HFF-Myc (cell line): ENCODE measurements at regions not wholly inside any gene's neighbourhood (a gene's known extent, or its start where the extent isn't known, plus 50 kb on each side); places are given as distances from the start of the nearest gene placed in this dataset.

Experiments
- DNase-seq: peaks from one replicate; pipeline ENCODE4 v3.0.0-alpha.2; 2011; ENCODE audit warnings: low read depth; ENCODE audit errors: extremely low read depth
- H3K4me3 ChIP-seq: replicated peaks from 2 replicates; pipeline ENCODE4 v1.5.1; 2011; ENCODE audit warnings: low read depth, mild to moderate bottlenecking, control low read depth, low read length
- TF ChIP-seq, protein P1 (sequence below): IDR thresholded peaks from 2 replicates; pipeline ENCODE4 v1.5.1; 2012; ENCODE audit warnings: mild to moderate bottlenecking, low read depth, low read length, control low read depth; ENCODE audit errors: missing control alignments

DNA sequence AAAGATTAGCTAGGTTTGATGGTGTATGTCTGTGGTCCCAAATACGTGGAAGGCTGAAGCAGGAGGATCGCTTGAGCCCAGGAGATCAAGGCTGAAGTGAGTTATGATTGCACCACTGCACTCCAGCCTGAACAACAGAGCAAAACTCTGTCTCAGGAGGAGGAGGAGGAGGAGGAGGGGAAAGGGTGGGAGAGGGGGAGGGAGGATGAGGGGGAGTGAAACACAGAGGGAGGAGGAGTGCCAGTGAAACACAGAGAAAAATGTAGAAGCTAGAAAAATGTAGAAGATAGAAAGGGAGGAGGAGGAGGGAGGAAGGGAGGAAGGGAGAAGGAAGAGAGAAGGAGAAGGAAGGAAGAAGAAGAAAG is 387.5 kb downstream of the MTX2 start:
- DNase-seq = no peak
- TF ChIP-seq, protein P1, sequence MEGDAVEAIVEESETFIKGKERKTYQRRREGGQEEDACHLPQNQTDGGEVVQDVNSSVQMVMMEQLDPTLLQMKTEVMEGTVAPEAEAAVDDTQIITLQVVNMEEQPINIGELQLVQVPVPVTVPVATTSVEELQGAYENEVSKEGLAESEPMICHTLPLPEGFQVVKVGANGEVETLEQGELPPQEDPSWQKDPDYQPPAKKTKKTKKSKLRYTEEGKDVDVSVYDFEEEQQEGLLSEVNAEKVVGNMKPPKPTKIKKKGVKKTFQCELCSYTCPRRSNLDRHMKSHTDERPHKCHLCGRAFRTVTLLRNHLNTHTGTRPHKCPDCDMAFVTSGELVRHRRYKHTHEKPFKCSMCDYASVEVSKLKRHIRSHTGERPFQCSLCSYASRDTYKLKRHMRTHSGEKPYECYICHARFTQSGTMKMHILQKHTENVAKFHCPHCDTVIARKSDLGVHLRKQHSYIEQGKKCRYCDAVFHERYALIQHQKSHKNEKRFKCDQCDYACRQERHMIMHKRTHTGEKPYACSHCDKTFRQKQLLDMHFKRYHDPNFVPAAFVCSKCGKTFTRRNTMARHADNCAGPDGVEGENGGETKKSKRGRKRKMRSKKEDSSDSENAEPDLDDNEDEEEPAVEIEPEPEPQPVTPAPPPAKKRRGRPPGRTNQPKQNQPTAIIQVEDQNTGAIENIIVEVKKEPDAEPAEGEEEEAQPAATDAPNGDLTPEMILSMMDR = no peak
- H3K4me3 ChIP-seq = no peak overlapping the region

DNA sequence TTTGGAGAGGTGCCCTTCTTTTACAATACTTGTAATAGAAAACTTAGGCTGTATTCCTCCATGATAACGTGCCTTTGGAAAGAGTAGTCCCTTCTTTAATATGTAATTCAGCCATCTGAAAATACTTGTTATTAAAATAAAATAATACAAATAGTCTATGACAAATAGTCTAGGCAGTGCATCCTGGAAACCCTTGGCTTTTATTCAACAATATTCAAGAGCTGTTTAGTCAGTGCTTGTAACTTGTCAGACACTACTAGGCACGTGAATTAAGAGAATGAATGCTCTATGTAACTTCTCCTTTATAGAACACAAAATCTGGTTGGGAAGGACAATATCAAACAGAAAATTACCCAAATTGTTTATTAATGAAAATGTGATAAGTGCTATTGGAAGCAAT is 388.2 kb downstream of the MTX2 start:
- TF ChIP-seq, protein P1 = no peak
- no peak overlapping the region for H3K4me3 ChIP-seq
- DNase-seq = no peak

DNA sequence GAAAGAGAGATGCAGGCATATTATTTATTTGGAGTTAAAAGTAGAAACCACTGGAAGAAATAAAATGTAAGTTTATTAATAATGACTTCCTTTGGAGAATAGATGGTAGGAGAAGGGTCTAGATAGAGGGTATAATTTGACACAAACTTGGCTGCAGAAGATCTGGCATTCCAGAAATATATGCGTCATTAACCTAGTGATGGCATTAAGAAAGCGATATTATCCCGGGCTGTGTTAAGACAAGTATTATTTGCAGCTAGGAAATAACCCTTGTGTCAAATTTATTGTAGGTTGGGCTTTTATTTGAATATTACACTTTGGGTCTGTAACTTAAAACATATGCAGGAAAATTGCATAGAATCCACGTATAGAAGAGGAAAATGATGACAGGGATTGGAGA is 389.5 kb downstream of the MTX2 start:
- TF ChIP-seq, protein P1 = no peak
- H3K4me3 ChIP-seq = no peak overlapping the region
- DNase-seq = no peak

DNA sequence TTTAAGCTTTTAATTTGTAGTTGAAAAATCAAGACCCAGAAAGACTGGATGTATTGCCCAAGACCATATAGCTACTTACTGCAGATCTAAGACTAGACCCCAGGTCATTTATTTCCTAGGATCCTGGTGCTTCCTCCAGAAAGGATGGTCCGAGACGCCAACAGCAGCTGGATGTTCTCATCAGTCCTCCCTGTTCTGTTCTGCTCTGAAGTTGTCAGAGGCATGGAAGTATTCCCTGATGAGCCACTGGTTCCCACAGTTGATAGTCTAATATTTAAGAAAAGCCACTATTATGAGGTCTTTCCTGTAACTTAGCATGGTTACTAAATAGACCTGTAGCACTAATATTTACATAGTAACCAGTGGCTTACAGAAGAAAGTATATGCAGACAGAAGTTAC is 393.5 kb downstream of the MTX2 start:
- no peak overlapping the region for H3K4me3 ChIP-seq
- DNase-seq = no peak
- TF ChIP-seq, protein P1 = no peak

DNA sequence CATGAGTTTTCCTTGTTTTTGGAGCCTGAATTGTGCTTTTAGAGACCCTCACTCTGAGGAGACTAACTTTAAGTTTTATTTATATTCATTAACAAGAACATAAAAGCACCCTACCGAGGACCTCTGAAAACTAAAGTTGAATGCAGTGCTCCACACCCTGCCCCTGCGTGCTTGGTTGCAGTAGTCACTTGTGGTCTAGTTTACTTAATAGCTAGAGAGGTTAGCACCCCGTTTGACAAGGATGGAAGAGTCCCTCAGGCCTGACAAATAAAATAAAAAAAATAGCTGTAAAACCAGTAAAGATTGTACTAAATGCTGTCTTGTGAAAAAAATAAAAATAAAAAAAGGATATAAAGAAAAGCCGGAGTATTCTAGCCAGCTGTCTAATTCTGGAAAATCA is 395.2 kb downstream of the MTX2 start:
- TF ChIP-seq, protein P1 = no peak
- no peak overlapping the region for H3K4me3 ChIP-seq
- DNase-seq = no peak

DNA sequence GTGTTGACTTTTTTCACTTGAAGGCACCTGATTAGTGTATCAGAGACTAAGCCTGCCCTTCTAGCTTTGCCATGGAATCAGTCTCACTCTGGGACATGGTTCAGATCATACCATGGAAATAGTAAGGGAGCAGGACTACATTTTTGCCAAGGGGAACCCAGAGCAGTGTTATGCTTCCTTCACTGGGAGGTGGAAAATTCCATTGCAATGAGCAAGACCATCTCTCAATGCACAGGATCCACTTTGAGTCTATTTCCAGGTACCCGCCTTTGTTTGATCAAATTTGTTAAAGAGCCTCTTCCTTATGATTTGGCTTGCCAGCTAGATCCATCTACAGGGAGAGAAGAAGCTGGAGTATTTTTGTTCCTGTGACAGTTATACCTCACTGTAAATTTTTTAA is 395.8 kb downstream of the MTX2 start:
- TF ChIP-seq, protein P1 = no peak
- H3K4me3 ChIP-seq = no peak overlapping the region
- DNase-seq = no peak

DNA sequence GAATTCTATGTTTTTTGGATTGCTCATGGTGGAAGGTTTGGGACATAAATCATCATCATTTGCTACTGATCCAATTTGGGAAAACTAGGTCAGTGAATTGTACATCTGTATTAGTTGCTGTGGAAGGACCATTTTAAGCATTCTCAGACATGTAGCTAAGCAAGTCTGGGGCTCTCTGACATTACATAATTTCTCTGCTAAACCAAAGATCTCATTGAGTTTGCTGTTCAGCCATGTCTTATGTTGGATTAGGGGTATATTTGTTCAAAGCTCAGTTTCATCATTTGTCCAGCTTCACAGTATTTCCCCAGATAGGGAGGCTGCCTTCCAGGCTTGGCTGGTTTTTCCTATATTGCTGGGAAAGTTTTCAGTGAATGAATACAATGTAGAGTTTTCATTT is 399.7 kb downstream of the MTX2 start:
- TF ChIP-seq, protein P1 = no peak
- no peak for DNase-seq
- H3K4me3 ChIP-seq = no peak overlapping the region
